HG02623 (cell line): ENCODE measurements at regions not wholly inside any gene's neighbourhood (a gene's known extent, or its start where the extent isn't known, plus 50 kb on each side); places are given as distances from the start of the nearest gene placed in this dataset.
A peak's percentile ranks its signal among the peaks of the same experiment; 100 is the strongest.
"Not testable (repeated sequence)": the region's sequence is repeated elsewhere in the genome, so short reads cannot be mapped to it uniquely, and the experiment has no call there.

Source experiments
- ATAC-seq: cut with Tn5 transposase; IDR thresholded peaks from one replicate; pipeline ENCODE4 v1.9.1; 2021; ENCODE audit warnings: moderate library complexity; ENCODE audit not compliant: unreplicated experiment

DNA sequence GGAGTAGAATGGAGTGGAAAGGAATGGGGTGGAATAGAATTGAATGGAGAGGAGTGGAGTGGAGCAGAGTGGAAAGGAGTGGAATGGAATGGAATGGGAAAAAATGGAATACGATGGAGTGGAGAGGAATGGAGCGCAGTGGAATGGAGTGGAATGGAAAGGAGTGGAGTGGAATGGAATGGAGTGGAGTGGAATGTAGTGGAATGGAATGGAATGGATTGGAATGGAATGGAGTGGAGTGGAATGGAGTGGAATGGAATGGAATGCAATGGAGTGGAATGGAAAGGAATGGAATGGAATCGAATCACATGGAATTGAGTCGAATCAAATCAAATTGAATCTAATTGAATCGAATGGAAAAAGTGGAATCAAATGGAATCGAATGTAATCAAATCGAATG is 1016.1 kb downstream of the CDY1 start:
- no peak for ATAC-seq

DNA sequence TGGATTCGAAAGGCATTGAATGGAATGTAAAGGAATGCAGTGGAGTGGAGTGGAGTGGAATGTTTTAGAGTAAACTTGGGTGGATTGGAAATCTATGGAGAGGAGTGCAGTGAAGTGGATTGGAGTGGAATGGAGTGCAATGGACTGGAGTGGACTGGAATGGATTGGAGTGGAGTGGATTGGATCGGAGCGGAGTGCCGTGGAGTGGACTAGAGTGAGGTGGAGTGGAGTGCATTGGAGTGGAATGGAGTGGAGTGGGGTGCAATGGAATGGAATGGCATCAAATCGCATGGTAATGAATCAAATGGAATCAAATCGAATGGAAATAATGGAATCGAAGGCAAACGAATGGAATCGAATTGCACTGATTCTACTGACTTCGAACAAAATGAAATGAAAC is 1023.9 kb downstream of the CDY1 start:
- not testable (repeated sequence) for ATAC-seq

DNA sequence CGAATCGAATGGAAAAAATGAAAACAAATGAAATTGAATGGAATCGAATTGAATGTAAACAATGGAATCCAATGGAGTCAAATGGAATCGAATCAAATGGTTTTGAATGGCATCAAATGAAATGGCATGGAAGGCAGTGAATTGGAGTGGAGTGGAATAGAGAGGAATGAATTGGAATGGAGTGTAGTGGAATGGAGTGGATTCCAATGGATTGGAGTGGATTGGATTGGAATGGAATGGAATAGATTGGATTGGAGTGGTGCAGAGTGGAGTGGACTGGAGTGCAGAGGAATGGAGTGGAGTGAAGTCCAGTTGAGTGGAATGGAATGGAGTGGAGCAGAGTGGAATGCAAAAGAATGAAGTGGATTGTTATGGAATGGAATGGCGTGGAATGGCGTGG is 1026.3 kb downstream of the CDY1 start:
- not testable (repeated sequence) for ATAC-seq

DNA sequence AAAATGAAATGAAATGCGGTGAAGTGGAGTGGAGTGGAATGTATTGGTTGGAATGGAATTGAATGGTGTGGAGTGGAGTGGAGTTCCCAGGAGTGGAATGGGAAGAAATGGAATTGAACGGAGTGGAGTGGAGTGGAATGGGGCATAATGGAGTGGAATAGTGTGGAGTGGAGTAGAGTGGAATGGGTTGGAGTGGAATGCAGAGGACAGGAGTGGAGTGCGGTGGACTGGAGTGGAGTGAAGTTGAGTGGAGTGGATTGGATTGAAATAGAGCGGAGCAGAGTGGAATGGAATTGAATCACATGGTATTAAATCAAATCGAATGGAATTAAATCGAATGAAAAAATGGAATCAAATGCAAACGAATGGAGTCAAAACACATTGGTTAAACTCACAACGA is 1042.3 kb downstream of the CDY1 start:
- ATAC-seq, result not testable (repeated sequence)

DNA sequence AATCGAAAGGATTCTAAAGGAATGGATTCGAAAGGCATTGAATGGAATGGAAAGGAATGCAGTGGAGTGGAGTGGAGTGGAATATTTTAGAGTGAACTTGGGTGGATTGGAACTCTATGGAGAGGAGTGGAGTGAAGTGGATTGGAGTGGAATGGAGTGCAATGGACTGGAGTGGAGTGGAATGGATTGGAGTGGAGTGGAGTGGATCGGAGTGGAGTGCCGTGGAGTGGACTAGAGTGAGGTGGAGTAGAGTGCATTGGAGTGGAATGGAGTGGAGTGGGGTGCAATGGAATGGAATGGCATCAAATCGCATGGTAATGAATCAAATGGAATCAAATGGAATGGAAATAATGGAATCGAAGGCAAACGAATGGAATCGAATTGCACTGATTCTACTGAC is 1044.8 kb downstream of the CDY1 start:
- ATAC-seq, result not testable (repeated sequence)

DNA sequence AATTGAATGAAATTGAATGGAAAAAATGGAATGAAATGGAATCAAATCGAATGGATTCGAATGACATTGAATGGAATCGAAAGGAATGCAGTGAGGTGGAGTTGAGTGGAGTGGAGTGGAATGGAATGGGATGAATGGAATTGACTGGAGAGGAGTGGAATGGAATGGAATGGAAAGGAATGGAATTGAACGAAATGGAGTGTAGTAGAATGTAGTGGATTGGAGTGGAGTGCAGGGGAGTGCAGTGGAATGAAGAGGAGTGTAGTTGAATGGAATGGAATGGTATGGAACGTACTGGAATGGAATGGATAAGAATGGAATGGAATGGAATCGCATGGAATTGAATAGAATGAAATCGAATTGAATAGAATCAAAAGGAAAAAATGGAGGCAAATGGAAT is 1047.3 kb downstream of the CDY1 start:
- ATAC-seq, result not testable (repeated sequence)

DNA sequence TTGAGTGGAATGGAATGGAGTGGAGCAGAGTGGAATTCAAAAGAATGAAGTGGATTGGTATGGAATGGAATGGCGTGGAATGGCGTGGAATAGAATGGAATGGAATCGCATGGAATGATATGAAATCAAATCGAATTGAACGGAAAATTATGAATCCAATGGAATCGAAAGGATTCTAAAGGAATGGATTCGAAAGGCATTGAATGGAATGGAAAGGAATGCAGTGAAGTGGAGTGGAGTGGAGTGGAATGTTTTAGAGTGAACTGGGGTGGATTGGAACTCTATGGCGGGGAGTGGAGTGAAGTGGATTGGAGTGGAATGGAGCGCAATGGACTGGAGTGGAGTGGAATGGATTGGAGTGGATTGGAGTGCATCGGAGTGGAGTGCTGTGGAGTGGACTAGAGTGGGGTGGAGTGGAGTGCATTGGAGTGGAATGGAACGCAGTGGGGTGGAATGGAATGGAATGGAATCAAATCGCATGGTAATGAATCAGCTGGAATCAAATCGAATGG is 1048.5 kb downstream of the CDY1 start:
- not testable (repeated sequence) for ATAC-seq

DNA sequence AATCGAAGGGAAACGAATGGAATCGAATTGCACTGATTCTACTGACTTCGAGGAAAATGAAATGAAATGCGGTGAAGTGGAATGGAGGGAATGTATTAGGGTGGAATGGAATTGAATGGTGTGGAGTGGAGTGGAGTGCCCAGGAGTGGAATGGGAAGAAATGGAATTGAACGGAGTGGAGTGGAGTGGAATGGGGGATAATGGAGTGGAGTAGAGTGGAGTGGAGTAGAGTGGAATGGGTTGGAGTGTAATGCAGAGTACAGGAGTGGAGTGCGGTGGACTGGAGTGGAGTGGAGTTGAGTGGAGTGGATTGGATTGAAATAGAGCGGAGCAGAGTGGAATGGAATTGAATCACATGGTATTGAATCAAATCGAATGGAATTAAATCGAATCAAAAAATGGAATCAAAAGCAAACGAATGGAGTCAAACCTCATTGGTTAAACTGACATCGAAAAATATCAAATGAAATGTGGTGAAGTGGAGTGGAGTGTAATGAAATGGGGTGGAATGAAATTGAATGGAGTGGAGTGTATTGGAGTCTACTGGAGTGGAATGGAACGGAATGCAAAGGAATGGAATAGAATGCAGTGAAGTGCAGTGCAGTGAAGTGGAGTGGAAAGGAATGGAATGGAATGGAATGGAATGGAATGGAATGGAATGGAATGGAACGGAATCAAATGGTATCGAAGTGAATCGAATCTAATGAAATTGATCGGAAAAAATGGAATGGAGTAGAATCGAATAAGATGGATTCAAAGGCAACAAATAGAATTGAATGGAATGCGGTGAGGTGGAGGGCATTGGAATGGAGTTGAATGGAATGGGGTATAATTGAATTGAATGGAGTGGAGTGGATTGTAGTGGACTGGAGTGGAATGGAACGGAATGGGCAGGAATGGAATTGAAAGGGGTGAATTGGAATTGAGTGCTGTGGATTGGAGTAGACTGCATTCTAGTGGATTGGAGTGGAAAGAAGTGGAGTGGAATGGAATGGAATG is 1049.3 kb downstream of the CDY1 start:
- peak; percentile 37 for ATAC-seq
